MM.1S (cell line): ENCODE measurements at regions not wholly inside any gene's neighbourhood (a gene's known extent, or its start where the extent isn't known, plus 50 kb on each side); places are given as distances from the start of the nearest gene placed in this dataset.

ENCODE experiments used
- EZH2 ChIP-seq: fragments of 300-600 bp; sonication (generic); optimal IDR thresholded peaks from 2 replicates; pipeline ENCODE3; 2017; ENCODE audit warnings: low read depth, mild to moderate bottlenecking, antibody characterized with exemption, low read length, mixed read lengths
- EZH2phosphoT487 ChIP-seq: fragments of 300-600 bp; sonication (generic); IDR thresholded peaks from 2 replicates; pipeline ENCODE4 v1.6.1; 2018; ENCODE audit warnings: antibody characterized with exemption, low read length
- TF ChIP-seq, protein P1 (sequence below): fragments of 300-600 bp; sonication (generic); IDR thresholded peaks from 2 replicates; pipeline ENCODE4 v1.5.1; 2016; ENCODE audit warnings: antibody characterized with exemption, low read length, mixed read lengths

DNA sequence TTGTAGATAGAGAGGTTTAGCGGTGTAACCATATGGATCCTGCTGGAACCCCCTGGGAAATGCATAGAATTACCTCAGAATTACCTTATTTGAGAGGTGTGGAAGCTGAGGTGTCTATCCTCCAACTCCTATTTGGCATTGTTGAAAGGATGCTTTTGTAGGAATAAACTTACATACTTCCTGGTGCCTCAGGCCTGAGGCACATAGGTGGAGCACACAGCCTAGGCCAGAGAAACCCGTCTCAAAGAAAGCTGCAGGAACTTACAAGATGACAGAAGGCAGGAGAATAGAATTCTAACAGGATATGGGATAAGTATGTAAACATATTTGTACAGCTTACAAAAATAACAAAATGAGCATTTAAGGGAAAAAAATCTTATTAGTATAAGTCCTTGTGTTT lies 1507.2 kb upstream of the ZEB2 start:
- TF ChIP-seq, protein P1, sequence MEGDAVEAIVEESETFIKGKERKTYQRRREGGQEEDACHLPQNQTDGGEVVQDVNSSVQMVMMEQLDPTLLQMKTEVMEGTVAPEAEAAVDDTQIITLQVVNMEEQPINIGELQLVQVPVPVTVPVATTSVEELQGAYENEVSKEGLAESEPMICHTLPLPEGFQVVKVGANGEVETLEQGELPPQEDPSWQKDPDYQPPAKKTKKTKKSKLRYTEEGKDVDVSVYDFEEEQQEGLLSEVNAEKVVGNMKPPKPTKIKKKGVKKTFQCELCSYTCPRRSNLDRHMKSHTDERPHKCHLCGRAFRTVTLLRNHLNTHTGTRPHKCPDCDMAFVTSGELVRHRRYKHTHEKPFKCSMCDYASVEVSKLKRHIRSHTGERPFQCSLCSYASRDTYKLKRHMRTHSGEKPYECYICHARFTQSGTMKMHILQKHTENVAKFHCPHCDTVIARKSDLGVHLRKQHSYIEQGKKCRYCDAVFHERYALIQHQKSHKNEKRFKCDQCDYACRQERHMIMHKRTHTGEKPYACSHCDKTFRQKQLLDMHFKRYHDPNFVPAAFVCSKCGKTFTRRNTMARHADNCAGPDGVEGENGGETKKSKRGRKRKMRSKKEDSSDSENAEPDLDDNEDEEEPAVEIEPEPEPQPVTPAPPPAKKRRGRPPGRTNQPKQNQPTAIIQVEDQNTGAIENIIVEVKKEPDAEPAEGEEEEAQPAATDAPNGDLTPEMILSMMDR: no peak
- no peak for TF ChIP-seq EZH2phosphoT487
- TF ChIP-seq EZH2: no peak
